ENCODE measurements at regions not wholly inside any gene's neighbourhood (a gene's known extent, or its start where the extent isn't known, plus 50 kb on each side); places are given as distances from the start of the nearest gene placed in this dataset.

- TF ChIP-seq, protein P1, sequence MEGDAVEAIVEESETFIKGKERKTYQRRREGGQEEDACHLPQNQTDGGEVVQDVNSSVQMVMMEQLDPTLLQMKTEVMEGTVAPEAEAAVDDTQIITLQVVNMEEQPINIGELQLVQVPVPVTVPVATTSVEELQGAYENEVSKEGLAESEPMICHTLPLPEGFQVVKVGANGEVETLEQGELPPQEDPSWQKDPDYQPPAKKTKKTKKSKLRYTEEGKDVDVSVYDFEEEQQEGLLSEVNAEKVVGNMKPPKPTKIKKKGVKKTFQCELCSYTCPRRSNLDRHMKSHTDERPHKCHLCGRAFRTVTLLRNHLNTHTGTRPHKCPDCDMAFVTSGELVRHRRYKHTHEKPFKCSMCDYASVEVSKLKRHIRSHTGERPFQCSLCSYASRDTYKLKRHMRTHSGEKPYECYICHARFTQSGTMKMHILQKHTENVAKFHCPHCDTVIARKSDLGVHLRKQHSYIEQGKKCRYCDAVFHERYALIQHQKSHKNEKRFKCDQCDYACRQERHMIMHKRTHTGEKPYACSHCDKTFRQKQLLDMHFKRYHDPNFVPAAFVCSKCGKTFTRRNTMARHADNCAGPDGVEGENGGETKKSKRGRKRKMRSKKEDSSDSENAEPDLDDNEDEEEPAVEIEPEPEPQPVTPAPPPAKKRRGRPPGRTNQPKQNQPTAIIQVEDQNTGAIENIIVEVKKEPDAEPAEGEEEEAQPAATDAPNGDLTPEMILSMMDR (IDR thresholded peaks at IDR 0.05 in 4 of 5, conservative IDR thresholded peaks at IDR 0.05 in 1 of 5), result no peak
- no peak for TF ChIP-seq POLR2A (IDR thresholded peaks at IDR 0.05)
Observed at GRCh38 chr2:221308507-221309066, 263.5 kb downstream of the EPHA4 start.

Data from gastrocnemius medialis (tissue), 4 donors.